Loucy (cell line): ENCODE measurements at regions not wholly inside any gene's neighbourhood (a gene's known extent, or its start where the extent isn't known, plus 50 kb on each side); places are given as distances from the start of the nearest gene placed in this dataset.

Source experiments
- EZH2phosphoT487 ChIP-seq: fragments of 200-600 bp; IDR thresholded peaks from 2 replicates; pipeline ENCODE4 v1.6.1; 2018; ENCODE audit warnings: antibody characterized with exemption, mild to moderate bottlenecking, moderate library complexity, borderline replicate concordance
- TF ChIP-seq, protein P1 (sequence below): fragments of 200-600 bp; sonication (generic); conservative IDR thresholded peaks from 2 replicates; pipeline ENCODE4 v1.5.1; 2014; ENCODE audit warnings: mild to moderate bottlenecking, antibody characterized with exemption, low read length

GRCh38 chr1:166338105-166338504 lies 171.3 kb upstream of the FAM78B start:
- TF ChIP-seq, protein P1, sequence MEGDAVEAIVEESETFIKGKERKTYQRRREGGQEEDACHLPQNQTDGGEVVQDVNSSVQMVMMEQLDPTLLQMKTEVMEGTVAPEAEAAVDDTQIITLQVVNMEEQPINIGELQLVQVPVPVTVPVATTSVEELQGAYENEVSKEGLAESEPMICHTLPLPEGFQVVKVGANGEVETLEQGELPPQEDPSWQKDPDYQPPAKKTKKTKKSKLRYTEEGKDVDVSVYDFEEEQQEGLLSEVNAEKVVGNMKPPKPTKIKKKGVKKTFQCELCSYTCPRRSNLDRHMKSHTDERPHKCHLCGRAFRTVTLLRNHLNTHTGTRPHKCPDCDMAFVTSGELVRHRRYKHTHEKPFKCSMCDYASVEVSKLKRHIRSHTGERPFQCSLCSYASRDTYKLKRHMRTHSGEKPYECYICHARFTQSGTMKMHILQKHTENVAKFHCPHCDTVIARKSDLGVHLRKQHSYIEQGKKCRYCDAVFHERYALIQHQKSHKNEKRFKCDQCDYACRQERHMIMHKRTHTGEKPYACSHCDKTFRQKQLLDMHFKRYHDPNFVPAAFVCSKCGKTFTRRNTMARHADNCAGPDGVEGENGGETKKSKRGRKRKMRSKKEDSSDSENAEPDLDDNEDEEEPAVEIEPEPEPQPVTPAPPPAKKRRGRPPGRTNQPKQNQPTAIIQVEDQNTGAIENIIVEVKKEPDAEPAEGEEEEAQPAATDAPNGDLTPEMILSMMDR: no peak
- no peak for TF ChIP-seq EZH2phosphoT487
